GM12878 (cell line): ENCODE measurements at regions not wholly inside any gene's neighbourhood (a gene's known extent, or its start where the extent isn't known, plus 50 kb on each side); places are given as distances from the start of the nearest gene placed in this dataset.

ENCODE experiments used
- ATAC-seq: fragments of 200-7000 bp; cut with Tn5 transposase; 3 replicates; pipeline ENCODE4 v1.9.1; 2020; ENCODE audit warnings: mild to moderate bottlenecking, moderate library complexity
- BruUV-seq: library from RNA; stranded (reverse); fragments of 400-500 nt; replicated peaks from 2 replicates; lab custom pipeline; 2021; lab: Mats Ljungman, UMichigan
- CTCF ChIA-PET: fragments of 300-600 bp; sonication (Branson Sonifier 250); formaldehyde crosslinking; extraction: SDS; loops from one replicate; lab custom pipeline; 2021; ENCODE audit warnings: inconsistent platforms; lab: Yijun Ruan, JAX
- POLR2A ChIA-PET: fragments of 350-600 bp; formaldehyde crosslinking; extraction: SDS; loops from one replicate; lab custom pipeline; 2021; ENCODE audit warnings: inconsistent platforms; lab: Charles Lee
- RAD21 ChIA-PET: fragments of 300-600 bp; sonication (Branson Sonifier 250); formaldehyde crosslinking; loops from one replicate; lab custom pipeline; 2023; ENCODE audit warnings: antibody characterized with exemption; ENCODE audit not compliant: unreplicated experiment; lab: Charles Lee
- SMC1A ChIA-PET: fragments of 300-600 bp; sonication (Branson Sonifier 250); formaldehyde crosslinking; loops from one replicate; lab custom pipeline; 2023; ENCODE audit not compliant: unreplicated experiment, uncharacterized antibody; lab: Charles Lee
- DNase-seq: peaks from one replicate; pipeline ENCODE4 v3.0.0-alpha.2; 2011; ENCODE audit warnings: low read depth, low spot score
- FAIRE-seq: peaks from 3 replicates; lab custom pipeline; 2011; peaks lifted over from hg19 to GRCh38; lab: Jason Lieb, UNC
- H2AFZ ChIP-seq: 2 replicates; pipeline ENCODE4 v1.6.0; 2011; ENCODE audit warnings: low read depth, low read length, control low read depth; ENCODE audit not compliant: control insufficient read depth
- H3K27ac ChIP-seq: 2 replicates; pipeline ENCODE4 v1.5.1; 2011; ENCODE audit warnings: control low read depth; ENCODE audit not compliant: control insufficient read depth, insufficient read depth
- H3K27me3 ChIP-seq, 2 experiments: replicated peaks in 1 of 2; 2 replicates each; pipeline versions ENCODE4 v1.6.0 to v1.6.1; 2011; ENCODE audit warnings: low read length in 1 of 2; ENCODE audit not compliant: control insufficient read depth in 2 of 2, insufficient read depth in 2 of 2
- H3K36me3 ChIP-seq, 2 experiments: 2 replicates each; pipeline ENCODE4 v1.5.1; 2011; ENCODE audit warnings: low read length in 1 of 2; ENCODE audit not compliant: control insufficient read depth in 2 of 2, insufficient read depth in 2 of 2
- H3K4me1 ChIP-seq: 2 replicates; pipeline ENCODE4 v1.6.1; 2011; ENCODE audit warnings: mild to moderate bottlenecking, low read length, moderate library complexity, mixed read lengths; ENCODE audit not compliant: control insufficient read depth, insufficient read depth
- H3K4me2 ChIP-seq: 2 replicates; pipeline ENCODE4 v1.6.0; 2011; ENCODE audit warnings: control low read depth; ENCODE audit not compliant: control insufficient read depth, insufficient read depth
- H3K4me3 ChIP-seq: fragments of 200-600 bp; sonication (generic); 2 replicates; pipeline ENCODE4 v1.5.1; 2016
- H3K79me2 ChIP-seq: 2 replicates; pipeline ENCODE4 v1.6.0; 2011; ENCODE audit warnings: low read length; ENCODE audit not compliant: control insufficient read depth, insufficient read depth
- H3K9ac ChIP-seq: 2 replicates; pipeline ENCODE4 v1.8.0; 2011; ENCODE audit warnings: low read length, control low read depth, mixed read lengths; ENCODE audit not compliant: control insufficient read depth, insufficient read depth
- H3K9me3 ChIP-seq: replicated peaks from 3 replicates; pipeline ENCODE4 v1.5.1; 2011; ENCODE audit warnings: mild to moderate bottlenecking, low read length; ENCODE audit not compliant: control insufficient read depth, insufficient read depth
- H4K20me1 ChIP-seq: 2 replicates; pipeline ENCODE4 v1.6.0; 2011; ENCODE audit not compliant: control insufficient read depth, insufficient read depth
- EP300 ChIP-seq, 2 experiments: fragments of 150-350 bp in 1 of 2; IDR thresholded peaks; 2 replicates each; pipeline ENCODE4 v1.6.1; 2011 to 2012; ENCODE audit warnings: low read depth in 2 of 2, low read length in 2 of 2, borderline replicate concordance in 1 of 2, improper control_type of control experiment in 1 of 2, inconsistent platforms in 1 of 2; ENCODE audit not compliant: control insufficient read depth in 1 of 2
- HDAC6 ChIP-seq: fragments of 200-600 bp; sonication (generic); IDR thresholded peaks from one replicate; pipeline ENCODE4 v1.8.0; 2017; ENCODE audit warnings: antibody characterized with exemption; ENCODE audit not compliant: unreplicated experiment
- YBX1 ChIP-seq: fragments of 450-650 bp; IDR thresholded peaks from 2 replicates; pipeline ENCODE4 v1.6.1; 2016; ENCODE audit warnings: antibody characterized with exemption
- ZNF217 ChIP-seq: fragments of 450-650 bp; IDR thresholded peaks from 2 replicates; pipeline ENCODE4 v1.6.1; 2017; ENCODE audit warnings: antibody characterized with exemption, mild to moderate bottlenecking
- WGBS: methylation state at CpG from one replicate; pipeline ENCODE4 v1.1.6; 2016; ENCODE audit warnings: low lambda C conversion rate; ENCODE audit not compliant: insufficient replicate concordance, insufficient coverage; ENCODE audit errors: missing lambda C conversion rate; 5-methylcytosine and 5-hydroxymethylcytosine counted together
- in situ Hi-C: fragments of 300-500 bp; cut with MboI; formaldehyde crosslinking; loops from 9 replicates; pipeline ENCODE4 v1.14.3; 2018; ENCODE audit warnings: mixed read lengths
- intact Hi-C: fragments of 100-400 bp; cut with micrococcal nuclease; formaldehyde crosslinking; loops from one replicate; pipeline ENCODE4 v1.14.2; 2022; ENCODE audit not compliant: unreplicated experiment
- TF ChIP-seq, protein P1 (sequence below): fragments of 450-650 bp; IDR thresholded peaks from 2 replicates; pipeline ENCODE4 v1.6.1; 2018; ENCODE audit warnings: mild to moderate bottlenecking, low read depth, moderate library complexity; ENCODE audit not compliant: partially characterized antibody
- TF ChIP-seq, protein P2 (sequence below): fragments of 450-650 bp; IDR thresholded peaks from 2 replicates; pipeline ENCODE4 v1.6.1; 2016; ENCODE audit warnings: mild to moderate bottlenecking
- TF ChIP-seq, protein P3 (sequence below): fragments of 450-650 bp; IDR thresholded peaks from 2 replicates; pipeline ENCODE4 v1.6.1; 2017; ENCODE audit warnings: mild to moderate bottlenecking, low read depth, inconsistent platforms; ENCODE audit not compliant: poor library complexity, severe bottlenecking
- TF ChIP-seq, protein P4 (sequence below): fragments of 450-650 bp; IDR thresholded peaks from 2 replicates; pipeline ENCODE4 v1.6.1; 2017; ENCODE audit warnings: mild to moderate bottlenecking, moderate library complexity

DNA sequence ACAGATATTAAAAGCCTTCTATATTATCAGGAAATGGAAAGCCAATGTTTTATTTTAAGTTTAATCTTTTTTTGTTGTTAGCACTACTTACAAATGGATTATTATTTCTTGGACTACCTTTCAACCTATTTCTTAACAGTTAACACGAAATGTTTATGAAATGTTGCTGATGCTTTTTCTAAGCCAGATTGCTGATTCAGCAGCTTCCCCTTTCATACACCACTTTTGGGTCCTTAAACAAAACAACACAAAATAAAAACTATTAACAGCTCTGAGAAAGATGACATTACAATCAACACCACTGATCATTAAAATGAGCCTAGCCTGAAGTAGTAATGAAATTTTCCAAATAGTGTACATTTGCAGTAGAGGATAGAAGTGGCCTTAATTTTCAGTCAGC, 99.2 kb upstream of the VEPH1 start:
- no peak overlapping the region for H3K4me3 ChIP-seq
- ChIA-PET CTCF (no interaction called here), POLR2A (no interaction called here), SMC1A (no interaction called here), RAD21 (no interaction called here)
- no peaks in the 10 kb centered on the region for H4K20me1 ChIP-seq
- no peaks in the 10 kb centered on the region for H3K36me3 ChIP-seq
- peaks cover 0 to 4% of the 10 kb centered on the region in 2 experiments; a peak in 1 of 4 replicates for H3K27me3 ChIP-seq
- H3K27ac ChIP-seq, result no peak overlapping the region
- BruUV-seq, result no TSS peak
- in situ Hi-C loops, result loop anchor here (25.0 kb wide), 2 partner anchors 710 to 1185 kb away; no protein-coding TSS in a partner anchor
- no peak for ATAC-seq
- no peak for FAIRE-seq
- no peaks in the 10 kb centered on the region for H3K9me3 ChIP-seq
- no peaks in the 10 kb centered on the region for H3K4me1 ChIP-seq
- TF ChIP-seq, protein P1, sequence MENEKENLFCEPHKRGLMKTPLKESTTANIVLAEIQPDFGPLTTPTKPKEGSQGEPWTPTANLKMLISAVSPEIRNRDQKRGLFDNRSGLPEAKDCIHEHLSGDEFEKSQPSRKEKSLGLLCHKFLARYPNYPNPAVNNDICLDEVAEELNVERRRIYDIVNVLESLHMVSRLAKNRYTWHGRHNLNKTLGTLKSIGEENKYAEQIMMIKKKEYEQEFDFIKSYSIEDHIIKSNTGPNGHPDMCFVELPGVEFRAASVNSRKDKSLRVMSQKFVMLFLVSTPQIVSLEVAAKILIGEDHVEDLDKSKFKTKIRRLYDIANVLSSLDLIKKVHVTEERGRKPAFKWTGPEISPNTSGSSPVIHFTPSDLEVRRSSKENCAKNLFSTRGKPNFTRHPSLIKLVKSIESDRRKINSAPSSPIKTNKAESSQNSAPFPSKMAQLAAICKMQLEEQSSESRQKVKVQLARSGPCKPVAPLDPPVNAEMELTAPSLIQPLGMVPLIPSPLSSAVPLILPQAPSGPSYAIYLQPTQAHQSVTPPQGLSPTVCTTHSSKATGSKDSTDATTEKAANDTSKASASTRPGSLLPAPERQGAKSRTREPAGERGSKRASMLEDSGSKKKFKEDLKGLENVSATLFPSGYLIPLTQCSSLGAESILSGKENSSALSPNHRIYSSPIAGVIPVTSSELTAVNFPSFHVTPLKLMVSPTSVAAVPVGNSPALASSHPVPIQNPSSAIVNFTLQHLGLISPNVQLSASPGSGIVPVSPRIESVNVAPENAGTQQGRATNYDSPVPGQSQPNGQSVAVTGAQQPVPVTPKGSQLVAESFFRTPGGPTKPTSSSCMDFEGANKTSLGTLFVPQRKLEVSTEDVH, result no peak
- no peak for TF ChIP-seq ZNF217
- TF ChIP-seq EP300 (IDR thresholded peaks at IDR 0.05; ENCODE audit: borderline replicate concordance in 1 of 2, control insufficient read depth in 1 of 2, low read depth in 2 of 2, low read length in 2 of 2), result no peak
- TF ChIP-seq, protein P2, sequence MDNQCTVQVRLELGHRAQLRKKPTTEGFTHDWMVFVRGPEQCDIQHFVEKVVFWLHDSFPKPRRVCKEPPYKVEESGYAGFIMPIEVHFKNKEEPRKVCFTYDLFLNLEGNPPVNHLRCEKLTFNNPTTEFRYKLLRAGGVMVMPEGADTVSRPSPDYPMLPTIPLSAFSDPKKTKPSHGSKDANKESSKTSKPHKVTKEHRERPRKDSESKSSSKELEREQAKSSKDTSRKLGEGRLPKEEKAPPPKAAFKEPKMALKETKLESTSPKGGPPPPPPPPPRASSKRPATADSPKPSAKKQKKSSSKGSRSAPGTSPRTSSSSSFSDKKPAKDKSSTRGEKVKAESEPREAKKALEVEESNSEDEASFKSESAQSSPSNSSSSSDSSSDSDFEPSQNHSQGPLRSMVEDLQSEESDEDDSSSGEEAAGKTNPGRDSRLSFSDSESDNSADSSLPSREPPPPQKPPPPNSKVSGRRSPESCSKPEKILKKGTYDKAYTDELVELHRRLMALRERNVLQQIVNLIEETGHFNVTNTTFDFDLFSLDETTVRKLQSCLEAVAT, result no peak
- TF ChIP-seq, protein P3, sequence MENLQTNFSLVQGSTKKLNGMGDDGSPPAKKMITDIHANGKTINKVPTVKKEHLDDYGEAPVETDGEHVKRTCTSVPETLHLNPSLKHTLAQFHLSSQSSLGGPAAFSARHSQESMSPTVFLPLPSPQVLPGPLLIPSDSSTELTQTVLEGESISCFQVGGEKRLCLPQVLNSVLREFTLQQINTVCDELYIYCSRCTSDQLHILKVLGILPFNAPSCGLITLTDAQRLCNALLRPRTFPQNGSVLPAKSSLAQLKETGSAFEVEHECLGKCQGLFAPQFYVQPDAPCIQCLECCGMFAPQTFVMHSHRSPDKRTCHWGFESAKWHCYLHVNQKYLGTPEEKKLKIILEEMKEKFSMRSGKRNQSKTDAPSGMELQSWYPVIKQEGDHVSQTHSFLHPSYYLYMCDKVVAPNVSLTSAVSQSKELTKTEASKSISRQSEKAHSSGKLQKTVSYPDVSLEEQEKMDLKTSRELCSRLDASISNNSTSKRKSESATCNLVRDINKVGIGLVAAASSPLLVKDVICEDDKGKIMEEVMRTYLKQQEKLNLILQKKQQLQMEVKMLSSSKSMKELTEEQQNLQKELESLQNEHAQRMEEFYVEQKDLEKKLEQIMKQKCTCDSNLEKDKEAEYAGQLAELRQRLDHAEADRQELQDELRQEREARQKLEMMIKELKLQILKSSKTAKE, result no peak
- TF ChIP-seq YBX1, result no peak
- TF ChIP-seq, protein P4, sequence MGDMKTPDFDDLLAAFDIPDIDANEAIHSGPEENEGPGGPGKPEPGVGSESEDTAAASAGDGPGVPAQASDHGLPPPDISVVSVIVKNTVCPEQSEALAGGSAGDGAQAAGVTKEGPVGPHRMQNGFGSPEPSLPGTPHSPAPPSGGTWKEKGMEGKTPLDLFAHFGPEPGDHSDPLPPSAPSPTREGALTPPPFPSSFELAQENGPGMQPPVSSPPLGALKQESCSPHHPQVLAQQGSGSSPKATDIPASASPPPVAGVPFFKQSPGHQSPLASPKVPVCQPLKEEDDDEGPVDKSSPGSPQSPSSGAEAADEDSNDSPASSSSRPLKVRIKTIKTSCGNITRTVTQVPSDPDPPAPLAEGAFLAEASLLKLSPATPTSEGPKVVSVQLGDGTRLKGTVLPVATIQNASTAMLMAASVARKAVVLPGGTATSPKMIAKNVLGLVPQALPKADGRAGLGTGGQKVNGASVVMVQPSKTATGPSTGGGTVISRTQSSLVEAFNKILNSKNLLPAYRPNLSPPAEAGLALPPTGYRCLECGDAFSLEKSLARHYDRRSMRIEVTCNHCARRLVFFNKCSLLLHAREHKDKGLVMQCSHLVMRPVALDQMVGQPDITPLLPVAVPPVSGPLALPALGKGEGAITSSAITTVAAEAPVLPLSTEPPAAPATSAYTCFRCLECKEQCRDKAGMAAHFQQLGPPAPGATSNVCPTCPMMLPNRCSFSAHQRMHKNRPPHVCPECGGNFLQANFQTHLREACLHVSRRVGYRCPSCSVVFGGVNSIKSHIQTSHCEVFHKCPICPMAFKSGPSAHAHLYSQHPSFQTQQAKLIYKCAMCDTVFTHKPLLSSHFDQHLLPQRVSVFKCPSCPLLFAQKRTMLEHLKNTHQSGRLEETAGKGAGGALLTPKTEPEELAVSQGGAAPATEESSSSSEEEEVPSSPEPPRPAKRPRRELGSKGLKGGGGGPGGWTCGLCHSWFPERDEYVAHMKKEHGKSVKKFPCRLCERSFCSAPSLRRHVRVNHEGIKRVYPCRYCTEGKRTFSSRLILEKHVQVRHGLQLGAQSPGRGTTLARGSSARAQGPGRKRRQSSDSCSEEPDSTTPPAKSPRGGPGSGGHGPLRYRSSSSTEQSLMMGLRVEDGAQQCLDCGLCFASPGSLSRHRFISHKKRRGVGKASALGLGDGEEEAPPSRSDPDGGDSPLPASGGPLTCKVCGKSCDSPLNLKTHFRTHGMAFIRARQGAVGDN, result no peak
- no peak for TF ChIP-seq HDAC6
- no peaks in the 10 kb centered on the region for H3K79me2 ChIP-seq
- DNase-seq, result no peak
- H2AFZ ChIP-seq, result no peak overlapping the region
- WGBS, result 0% methylated on average over 1 of the region's 1 CpG
- no peak overlapping the region for H3K4me2 ChIP-seq
- intact Hi-C loops, result loop anchor here (10.0 kb wide), 1 partner anchor 472 kb away; no protein-coding TSS in a partner anchor
- no peak overlapping the region for H3K9ac ChIP-seq
